HL-60 (cell line): ENCODE measurements at regions not wholly inside any gene's neighbourhood (a gene's known extent, or its start where the extent isn't known, plus 50 kb on each side); places are given as distances from the start of the nearest gene placed in this dataset.

ENCODE experiments used
- POLR2AphosphoS5 ChIP-seq: IDR thresholded peaks from 2 replicates; pipeline ENCODE4 v1.6.1; 2012; ENCODE audit warnings: low read depth
- TF ChIP-seq, protein P1 (sequence below): IDR thresholded peaks from one replicate; pipeline ENCODE4 v1.5.1; 2011; ENCODE audit warnings: low read length, control low read depth, inconsistent platforms; ENCODE audit not compliant: insufficient read depth

DNA sequence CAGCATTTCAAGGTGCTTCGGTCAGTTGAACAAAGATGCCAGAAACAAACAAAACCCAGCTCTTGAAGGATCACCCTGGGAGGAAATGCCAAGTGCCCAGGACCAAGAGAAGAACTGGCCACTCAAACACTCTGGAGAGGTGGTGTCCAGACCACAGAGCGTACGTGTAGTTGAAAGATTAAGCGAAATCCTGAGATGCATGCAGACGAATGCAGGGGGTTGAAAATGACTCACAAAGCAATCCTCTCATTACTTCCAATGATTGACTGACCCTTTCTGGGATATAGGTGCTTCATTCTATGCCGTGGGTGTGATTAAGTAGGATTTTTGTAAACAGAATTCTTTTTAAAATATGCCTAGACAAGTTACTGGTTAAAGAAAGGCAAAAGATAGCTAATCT lies 71.5 kb upstream of the ATXN1 start:
- TF ChIP-seq, protein P1, sequence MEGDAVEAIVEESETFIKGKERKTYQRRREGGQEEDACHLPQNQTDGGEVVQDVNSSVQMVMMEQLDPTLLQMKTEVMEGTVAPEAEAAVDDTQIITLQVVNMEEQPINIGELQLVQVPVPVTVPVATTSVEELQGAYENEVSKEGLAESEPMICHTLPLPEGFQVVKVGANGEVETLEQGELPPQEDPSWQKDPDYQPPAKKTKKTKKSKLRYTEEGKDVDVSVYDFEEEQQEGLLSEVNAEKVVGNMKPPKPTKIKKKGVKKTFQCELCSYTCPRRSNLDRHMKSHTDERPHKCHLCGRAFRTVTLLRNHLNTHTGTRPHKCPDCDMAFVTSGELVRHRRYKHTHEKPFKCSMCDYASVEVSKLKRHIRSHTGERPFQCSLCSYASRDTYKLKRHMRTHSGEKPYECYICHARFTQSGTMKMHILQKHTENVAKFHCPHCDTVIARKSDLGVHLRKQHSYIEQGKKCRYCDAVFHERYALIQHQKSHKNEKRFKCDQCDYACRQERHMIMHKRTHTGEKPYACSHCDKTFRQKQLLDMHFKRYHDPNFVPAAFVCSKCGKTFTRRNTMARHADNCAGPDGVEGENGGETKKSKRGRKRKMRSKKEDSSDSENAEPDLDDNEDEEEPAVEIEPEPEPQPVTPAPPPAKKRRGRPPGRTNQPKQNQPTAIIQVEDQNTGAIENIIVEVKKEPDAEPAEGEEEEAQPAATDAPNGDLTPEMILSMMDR: no peak
- TF ChIP-seq POLR2AphosphoS5: no peak
